Spleen (tissue), 7 donors: ENCODE measurements at regions not wholly inside any gene's neighbourhood (a gene's known extent, or its start where the extent isn't known, plus 50 kb on each side); places are given as distances from the start of the nearest gene placed in this dataset.

Experiments used
- POLR2AphosphoS5 ChIP-seq, 3 donors: sonication (generic); formaldehyde crosslinking; IDR thresholded peaks; one replicate each; pipeline ENCODE4 v1.5.1; 2017; ENCODE audit warnings: antibody characterized with exemption in 3 of 3
- TF ChIP-seq, protein P1 (sequence below), 11 experiments: fragments of 200-600 bp in 7 of 11; fragments of 450-650 bp in 4 of 11; sonication (generic) in 4 of 11; IDR thresholded peaks in 8 of 11; conservative IDR thresholded peaks in 3 of 11; 1 replicate in 7 of 11; 2 replicates in 4 of 11; pipeline versions ENCODE4 v1.4.0 to v1.8.0; 2016 to 2021; ENCODE audit warnings: antibody characterized with exemption in 11 of 11, inconsistent platforms in 4 of 11, mild to moderate bottlenecking in 1 of 11
- donor health status: DM: no; HTN: no; CAD: no; lungs with moderate emphysema.
- donor health status: DM: no; HTN: no; CAD: no.
- donor health status: DM: no; HTN: no; CAD: no.

DNA sequence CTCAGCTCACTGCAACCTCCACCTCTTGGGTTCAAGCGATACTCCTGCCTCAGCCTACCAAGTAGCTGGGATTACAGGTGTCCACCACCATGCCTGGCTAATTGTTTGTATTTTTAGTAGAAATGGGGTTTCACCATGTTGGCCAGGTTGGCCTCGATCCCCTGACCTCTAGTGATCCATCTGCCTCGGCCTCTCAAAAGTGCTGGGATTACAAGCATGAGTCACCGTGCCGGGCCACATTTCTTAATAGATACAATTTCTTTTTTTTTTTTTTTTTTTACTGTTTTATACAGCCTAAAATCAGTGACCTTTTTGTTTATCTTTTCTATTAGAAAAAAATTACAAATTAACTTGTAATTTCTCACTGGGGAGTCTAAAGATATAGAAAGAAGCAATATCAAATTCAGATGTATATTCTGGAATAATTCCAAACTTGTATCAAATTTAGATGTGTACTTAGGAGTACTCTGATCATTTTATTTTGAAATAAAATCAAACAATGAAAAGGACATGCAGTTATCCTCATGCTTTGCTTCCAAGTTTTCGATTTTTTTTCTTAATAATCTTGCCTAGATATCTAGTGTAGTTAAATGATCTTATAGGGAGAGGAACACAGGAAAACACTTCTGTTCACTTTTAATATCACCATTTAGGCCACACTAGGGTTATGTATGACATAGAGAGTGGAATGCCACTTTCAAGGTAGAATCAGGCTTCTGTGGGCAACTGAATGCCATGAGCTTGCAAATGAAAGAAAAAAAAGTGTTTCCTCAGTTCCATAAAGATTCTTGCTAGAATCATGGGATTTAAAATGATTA is 1089.3 kb downstream of the SUCLG1 start:
- TF ChIP-seq, protein P1, sequence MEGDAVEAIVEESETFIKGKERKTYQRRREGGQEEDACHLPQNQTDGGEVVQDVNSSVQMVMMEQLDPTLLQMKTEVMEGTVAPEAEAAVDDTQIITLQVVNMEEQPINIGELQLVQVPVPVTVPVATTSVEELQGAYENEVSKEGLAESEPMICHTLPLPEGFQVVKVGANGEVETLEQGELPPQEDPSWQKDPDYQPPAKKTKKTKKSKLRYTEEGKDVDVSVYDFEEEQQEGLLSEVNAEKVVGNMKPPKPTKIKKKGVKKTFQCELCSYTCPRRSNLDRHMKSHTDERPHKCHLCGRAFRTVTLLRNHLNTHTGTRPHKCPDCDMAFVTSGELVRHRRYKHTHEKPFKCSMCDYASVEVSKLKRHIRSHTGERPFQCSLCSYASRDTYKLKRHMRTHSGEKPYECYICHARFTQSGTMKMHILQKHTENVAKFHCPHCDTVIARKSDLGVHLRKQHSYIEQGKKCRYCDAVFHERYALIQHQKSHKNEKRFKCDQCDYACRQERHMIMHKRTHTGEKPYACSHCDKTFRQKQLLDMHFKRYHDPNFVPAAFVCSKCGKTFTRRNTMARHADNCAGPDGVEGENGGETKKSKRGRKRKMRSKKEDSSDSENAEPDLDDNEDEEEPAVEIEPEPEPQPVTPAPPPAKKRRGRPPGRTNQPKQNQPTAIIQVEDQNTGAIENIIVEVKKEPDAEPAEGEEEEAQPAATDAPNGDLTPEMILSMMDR (IDR thresholded peaks at IDR 0.05 in 8 of 11, conservative IDR thresholded peaks at IDR 0.05 in 3 of 11), result no peak
- TF ChIP-seq POLR2AphosphoS5 (IDR thresholded peaks at IDR 0.05), result no peak
